WTC11 (cell line): ENCODE measurements at regions not wholly inside any gene's neighbourhood (a gene's known extent, or its start where the extent isn't known, plus 50 kb on each side); places are given as distances from the start of the nearest gene placed in this dataset.

Experiments
- AR ChIP-seq: fragments of 250-450 bp; sonication (Bioruptor Pico); IDR thresholded peaks from 2 replicates; pipeline ENCODE4 v1.9.0; 2021; ENCODE audit warnings: mild to moderate bottlenecking
- ATF1 ChIP-seq: sonication (generic); formaldehyde crosslinking; IDR thresholded peaks from 2 replicates; pipeline ENCODE4 v1.8.1; 2023; ENCODE audit warnings: mild to moderate bottlenecking, moderate library complexity, missing genetic modification reagents
- CTCF ChIP-seq: fragments of 200-600 bp; IDR thresholded peaks from 2 replicates; pipeline ENCODE4 v1.8.0; 2022; ENCODE audit warnings: antibody characterized with exemption
- KAT7 ChIP-seq: sonication (generic); formaldehyde crosslinking; IDR thresholded peaks from 2 replicates; pipeline ENCODE4 v1.8.1; 2023; ENCODE audit warnings: missing genetic modification reagents, mild to moderate bottlenecking, borderline replicate concordance
- NR3C1 ChIP-seq: sonication (generic); formaldehyde crosslinking; conservative IDR thresholded peaks from 2 replicates; pipeline ENCODE4 v1.8.1; 2023; ENCODE audit warnings: low read depth, mild to moderate bottlenecking, missing genetic modification reagents

GRCh38 chr18:75827751-75828287 is 400.3 kb upstream of the SMIM21 start:
- TF ChIP-seq CTCF (no peak), KAT7 (no peak), AR (CRISPR knock-in tag) (no peak), NR3C1 (CRISPR knock-in tag) (no peak), ATF1 (CRISPR knock-in tag) (no peak)
